Renal pelvis (tissue), 1 donor: ENCODE measurements at regions not wholly inside any gene's neighbourhood (a gene's known extent, or its start where the extent isn't known, plus 50 kb on each side); places are given as distances from the start of the nearest gene placed in this dataset.

Source experiments
- DNase-seq: peaks from one replicate; pipeline ENCODE4 v3.0.0-alpha.2; 2013

DNA sequence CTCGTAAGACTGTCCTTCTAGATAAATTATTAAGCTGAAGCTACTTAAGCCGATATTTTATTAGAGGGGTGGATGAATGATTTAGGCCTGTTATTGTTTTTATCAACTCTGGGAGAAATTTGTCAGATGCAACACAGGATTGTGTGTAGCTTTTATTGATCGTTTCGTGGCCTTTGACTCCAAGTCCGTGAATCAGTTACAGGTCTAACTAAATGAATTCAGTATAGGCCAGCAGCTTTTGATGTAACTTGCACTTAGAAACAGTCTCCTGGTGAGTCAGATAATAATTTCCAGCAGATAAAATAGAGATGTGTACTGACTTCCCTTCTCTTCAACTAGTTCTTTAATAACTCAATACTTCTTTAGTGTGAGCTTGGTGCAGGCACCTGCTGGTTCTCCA is 341.7 kb upstream of the SMIM30 start:
- no peak for DNase-seq

DNA sequence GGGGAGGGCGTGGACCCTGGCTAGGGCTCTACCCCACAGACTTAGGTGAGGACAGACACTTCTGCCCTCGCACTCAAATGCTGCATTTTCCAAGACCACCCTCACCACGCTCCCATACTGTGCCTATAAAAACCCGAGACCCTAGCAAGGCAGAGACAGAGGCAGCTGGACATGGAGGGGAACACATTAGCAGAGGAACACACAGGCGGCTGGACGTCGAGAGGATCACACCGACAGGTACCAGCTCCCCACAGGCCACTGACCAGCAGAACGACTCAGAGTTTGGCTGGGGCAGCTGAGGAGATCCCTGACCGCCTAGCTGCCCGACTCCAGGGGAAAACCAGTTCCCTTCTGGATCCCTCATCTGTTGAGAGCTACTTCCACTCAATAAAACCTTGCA is 338.2 kb upstream of the SMIM30 start:
- no peak for DNase-seq

GRCh38 chr7:113454597-113455169 is 336.3 kb upstream of the SMIM30 start:
- DNase-seq, result no peak

DNA sequence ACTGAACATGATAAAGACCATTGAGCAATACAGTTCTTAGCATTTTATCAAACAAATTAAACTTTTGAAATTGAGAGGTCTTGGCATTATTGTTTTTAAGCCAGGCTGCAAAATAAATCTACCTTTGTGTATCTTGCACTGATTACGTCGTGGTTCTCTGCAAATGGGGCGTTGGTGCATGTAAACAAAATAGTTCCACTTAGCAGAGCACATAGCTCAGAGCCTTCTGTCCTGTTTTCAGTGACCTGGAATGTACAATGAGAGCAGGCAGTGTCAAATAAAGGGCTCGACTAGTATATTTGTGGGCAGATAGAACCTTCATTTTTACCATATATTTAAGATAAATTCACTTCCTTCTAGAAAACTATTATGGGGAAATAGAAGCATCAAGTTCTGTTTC is 333.9 kb upstream of the SMIM30 start:
- DNase-seq, result no peak

DNA sequence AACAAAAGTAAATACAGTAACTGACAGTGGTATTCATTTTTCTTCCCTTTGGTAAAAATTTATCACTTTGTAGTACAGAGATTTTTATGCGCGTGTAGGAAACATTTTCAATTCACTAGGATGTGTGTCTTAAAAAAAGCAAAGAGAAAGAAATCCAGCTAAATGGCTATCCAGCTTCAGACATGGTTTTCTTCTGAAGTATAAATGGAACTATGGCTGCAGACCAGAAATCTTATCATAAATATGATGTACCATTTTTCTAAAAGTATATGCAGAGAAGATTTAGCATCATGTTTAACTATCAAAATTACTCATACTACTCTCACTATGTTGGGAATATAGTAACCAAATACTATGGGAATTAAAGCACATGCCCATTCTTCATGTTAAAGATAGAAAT is 328.4 kb upstream of the SMIM30 start:
- no peak for DNase-seq

GRCh38 chr7:113446391-113446790 is 328.0 kb upstream of the SMIM30 start:
- no peak for DNase-seq

DNA sequence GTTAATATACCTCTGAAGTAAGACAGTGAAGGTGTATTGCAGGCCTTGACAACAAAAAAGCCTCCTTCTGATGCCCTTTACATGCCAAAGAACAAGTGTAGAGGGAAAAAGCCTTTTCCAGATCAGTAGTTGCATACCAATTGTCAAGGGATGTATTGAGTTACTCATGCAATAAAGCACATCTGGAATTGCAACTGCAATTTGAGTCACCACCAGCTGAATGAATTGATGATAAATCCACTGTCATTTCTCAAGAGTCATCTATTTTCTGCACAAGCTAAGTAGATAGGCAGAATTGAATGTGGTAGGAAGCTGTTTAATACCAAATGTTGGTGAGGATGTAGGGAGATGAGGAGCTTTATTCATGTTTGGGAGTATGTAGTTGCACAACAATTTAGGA is 325.9 kb upstream of the SMIM30 start:
- no peak for DNase-seq

DNA sequence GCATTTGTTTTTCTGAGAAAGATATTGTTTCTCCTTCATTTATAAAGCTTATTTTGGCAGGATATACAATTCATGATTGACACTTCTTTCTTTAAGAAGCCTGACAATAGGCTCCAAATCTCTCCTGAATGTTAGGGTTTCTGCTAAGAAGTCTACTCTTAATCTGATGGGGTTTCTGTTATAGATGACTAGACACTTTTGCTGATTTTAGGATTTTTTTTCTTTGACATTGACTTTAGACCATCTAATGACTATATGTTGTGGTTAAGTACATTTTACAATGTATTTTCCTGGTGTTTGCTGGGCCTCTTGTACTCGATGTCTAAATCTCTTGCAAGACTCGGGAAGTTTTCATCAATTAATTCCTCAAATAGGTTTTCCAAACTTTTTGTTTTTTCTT is 321.8 kb upstream of the SMIM30 start:
- no peak for DNase-seq

DNA sequence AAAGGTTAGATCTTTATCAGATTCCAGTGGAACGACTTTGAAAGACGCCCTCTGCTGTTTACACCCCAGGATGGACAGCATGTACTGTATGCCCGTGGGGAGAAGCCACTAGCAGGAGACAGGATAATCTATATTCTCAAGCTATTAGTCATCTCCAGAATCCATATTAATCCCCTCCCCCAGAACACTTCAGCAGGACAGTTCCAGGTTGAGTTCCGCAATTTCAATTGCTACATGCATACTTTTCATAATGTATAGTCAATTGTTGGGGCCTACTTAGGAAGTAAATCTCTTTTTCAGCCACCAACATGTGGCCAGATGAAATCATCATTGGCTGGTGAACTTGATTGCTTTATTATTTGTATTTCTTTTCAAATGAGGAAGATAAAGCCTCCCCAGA is 313.1 kb upstream of the SMIM30 start:
- no peak for DNase-seq

- DNase-seq, result no peak
Measured at GRCh38 chr7:113424185-113424817, 305.9 kb upstream of the SMIM30 start.

- peak; percentile 76 for DNase-seq
Measured at GRCh38 chr7:113421696-113422330, 303.5 kb upstream of the SMIM30 start.

DNA sequence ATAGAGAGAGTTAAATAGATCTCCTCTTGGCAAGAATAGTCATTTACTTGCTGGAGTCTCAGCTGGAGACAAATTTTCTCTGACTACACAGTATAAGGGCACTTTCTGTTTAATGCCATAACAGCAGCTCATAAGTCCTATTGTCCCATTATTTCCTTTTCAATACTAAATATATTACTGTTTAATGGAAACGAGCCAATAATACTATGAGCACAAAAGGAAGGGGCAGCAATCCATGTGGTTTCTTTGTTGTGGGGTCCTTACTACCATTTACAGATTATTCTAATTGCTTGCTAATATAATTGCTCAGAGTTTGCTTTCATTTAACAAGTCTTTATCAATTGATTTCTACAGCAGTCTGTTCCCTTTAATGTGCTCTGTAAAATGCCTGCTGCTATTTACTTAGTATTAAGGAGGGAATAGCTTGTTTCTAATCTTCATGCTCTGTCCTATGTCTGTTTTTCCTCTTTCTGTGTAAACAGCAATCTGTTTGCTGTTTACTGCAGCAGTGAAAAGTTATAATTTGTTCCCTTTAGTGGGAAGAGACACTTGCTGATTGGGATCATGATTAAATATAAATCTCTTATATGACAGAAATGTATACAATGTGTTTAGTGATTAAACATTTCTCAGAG is 296.2 kb upstream of the SMIM30 start:
- DNase-seq, result no peak

- no peak for DNase-seq
Measured at GRCh38 chr7:113412410-113412809, 294.1 kb upstream of the SMIM30 start.

DNA sequence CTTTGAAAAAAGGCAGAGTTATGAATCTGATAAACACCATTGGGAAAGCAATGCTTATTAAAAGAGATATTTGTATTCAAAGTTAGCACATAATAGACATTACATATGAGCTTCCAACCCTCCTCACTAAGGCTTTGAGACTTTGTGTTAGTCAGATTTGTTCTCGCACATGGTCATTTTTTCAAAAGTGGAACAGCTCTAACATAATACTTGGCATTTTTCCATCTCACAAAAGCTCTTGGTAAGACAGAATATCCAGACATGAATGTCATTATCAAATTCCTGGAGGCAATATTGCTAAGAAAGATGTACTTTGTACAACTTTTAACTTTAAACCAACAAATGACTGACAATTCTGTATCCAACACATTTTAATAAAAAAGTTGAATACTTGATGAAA is 292.4 kb upstream of the SMIM30 start:
- DNase-seq, result no peak

- DNase-seq, result no peak
Measured at GRCh38 chr7:113408999-113409398, 290.6 kb upstream of the SMIM30 start.

DNA sequence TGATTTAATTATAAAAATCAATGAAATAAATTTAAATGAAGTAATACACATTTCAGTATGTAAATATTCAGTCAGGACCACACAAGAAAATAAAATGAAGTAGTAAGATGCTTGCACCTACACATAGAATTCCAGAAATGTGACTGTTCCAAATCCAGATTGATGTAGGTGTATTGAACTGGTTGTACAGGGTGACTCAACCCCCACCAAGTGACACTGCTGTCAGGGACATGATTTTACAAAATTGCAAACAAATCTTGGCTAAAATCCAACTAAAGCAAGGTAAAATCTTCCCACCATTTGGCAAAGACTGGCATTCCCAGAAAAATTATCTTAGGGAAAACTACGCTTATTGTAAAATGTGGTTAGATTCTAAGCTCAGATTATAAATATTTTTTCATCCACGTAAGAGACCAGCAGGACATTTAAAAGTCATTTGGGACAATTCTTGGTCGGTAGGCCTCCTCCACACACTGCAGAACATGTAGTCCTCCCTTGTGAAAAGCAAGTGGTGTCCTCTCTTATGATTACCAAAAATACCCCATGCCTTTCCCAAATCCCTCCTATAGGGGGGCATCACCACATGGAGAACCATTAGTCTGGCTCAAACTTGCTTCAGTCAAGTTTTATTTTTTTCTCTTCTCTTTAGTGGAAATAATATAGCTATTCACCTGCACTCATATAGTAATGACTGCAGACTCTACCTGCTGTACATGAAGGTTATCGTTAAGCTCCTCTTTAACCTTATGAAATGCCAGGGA is 287.1 kb upstream of the SMIM30 start:
- DNase-seq, result no peak

GRCh38 chr7:113404245-113404644 is 285.9 kb upstream of the SMIM30 start:
- no peak for DNase-seq

- DNase-seq, result no peak
Measured at GRCh38 chr7:113402482-113402881, 284.1 kb upstream of the SMIM30 start.

DNA sequence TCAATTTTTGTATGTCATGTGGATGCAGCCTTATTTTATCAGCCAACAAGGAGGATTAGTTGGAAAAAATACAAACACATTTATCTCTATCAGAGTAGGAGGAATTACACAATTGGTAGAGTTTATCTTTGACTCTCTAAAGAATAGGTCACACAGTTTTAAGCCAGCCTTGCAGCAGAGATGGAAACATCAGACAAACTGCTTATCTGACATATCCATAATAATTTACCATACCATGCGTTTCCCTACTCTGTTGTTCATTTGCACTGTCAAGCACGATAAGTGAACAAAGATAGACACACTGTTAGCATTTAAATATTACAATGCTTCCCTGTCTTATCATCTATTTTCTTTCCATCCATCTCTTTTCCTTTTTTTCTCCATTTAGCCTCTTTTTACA is 283.7 kb upstream of the SMIM30 start:
- DNase-seq, result no peak

- DNase-seq, result no peak
Measured at GRCh38 chr7:113394856-113395255, 276.5 kb upstream of the SMIM30 start.

DNA sequence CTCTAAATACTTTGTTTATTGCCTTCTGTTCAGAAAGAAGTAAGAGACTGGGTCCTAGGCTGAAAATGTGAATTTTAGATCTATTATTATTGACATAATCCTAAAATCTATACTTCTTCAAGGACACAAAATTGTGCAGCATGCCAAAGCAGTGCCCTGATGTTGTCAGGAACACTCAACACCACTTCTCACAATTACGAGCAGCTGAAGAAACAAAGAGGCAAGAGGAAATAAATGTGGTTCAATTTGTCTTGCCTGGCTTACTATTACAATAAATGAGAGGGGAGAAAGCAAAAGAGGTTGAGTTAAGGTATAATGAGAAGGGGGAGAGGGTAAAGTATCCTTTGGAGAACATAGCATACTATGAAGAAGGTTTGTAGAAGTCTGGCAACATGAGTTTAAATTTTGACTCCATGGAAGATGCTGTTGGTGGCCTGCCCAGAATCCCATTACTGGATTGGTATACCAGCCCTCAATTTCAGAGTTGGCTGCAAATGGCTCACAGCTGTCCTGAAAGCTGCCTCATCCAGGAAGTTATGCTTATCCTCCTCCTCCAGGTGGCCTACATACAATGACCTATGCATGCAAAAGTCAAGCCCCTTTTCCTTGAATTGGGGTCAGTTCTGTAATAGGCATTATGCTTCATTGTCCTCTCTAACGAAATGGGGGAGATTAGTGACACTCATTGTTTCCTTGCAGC is 274.6 kb upstream of the SMIM30 start:
- DNase-seq, result no peak

DNA sequence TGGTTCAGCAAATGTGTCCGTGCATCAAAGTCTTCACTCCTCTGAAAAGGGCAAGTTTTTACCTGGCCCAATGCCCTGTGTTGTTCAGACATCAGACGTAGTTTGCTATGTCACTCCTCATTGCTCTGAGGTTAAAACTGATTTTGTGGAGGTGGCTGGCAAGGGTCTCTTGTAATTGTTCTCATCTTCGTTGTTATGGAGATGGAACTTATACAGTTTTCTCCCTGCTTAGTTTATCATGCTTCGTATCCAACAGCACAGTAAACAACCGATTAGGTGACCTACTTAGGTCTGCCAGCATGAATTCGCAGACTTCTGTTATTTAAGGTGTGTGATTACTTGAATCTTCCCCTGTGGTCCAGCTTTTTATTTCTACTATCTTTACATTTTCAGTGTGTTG is 274.1 kb upstream of the SMIM30 start:
- DNase-seq, result no peak
